CD4-positive, alpha-beta T cell treated with Interleukin-1 beta for 1 hour (primary cell): ENCODE measurements at regions not wholly inside any gene's neighbourhood (a gene's known extent, or its start where the extent isn't known, plus 50 kb on each side); places are given as distances from the start of the nearest gene placed in this dataset.
"Not testable (repeated sequence)": the region's sequence is repeated elsewhere in the genome, so short reads cannot be mapped to it uniquely, and the experiment has no call there.

Experiments used
- DNase-seq, 2 donors: peaks; one replicate each; pipeline ENCODE4 v3.0.0-alpha.2; 2020 to 2022

GRCh38 chr12:65740873-65741600, 83.2 kb upstream of the HMGA2 start:
- DNase-seq = peak; percentile 46 to 63

- no peak for DNase-seq
Observed at GRCh38 chr12:65741656-65742017, 82.6 kb upstream of the HMGA2 start.

- no peak for DNase-seq
Observed at GRCh38 chr12:65742018-65743010, 82.0 kb upstream of the HMGA2 start.

- DNase-seq = not testable (repeated sequence)
Observed at GRCh38 chr12:65744236-65744840, 79.9 kb upstream of the HMGA2 start.

GRCh38 chr12:65747338-65747737, 76.9 kb upstream of the HMGA2 start:
- no peak for DNase-seq

GRCh38 chr12:65748332-65748731, 76.0 kb upstream of the HMGA2 start:
- DNase-seq = no peak

- no peak for DNase-seq
Observed at GRCh38 chr12:65754290-65754689, 70.0 kb upstream of the HMGA2 start.

GRCh38 chr12:65754744-65755595, 69.3 kb upstream of the HMGA2 start:
- DNase-seq = no peak

- no peak for DNase-seq
Observed at GRCh38 chr12:65755596-65755978, 68.7 kb upstream of the HMGA2 start.

- DNase-seq = no peak
Observed at GRCh38 chr12:65756267-65756666, 68.0 kb upstream of the HMGA2 start.

- DNase-seq = no peak
Observed at GRCh38 chr12:65756956-65757511, 67.2 kb upstream of the HMGA2 start.

GRCh38 chr12:65758401-65758800, 65.9 kb upstream of the HMGA2 start:
- no peak for DNase-seq

GRCh38 chr12:65759735-65760134, 64.5 kb upstream of the HMGA2 start:
- DNase-seq = no peak

GRCh38 chr12:65761301-65761700, 63.0 kb upstream of the HMGA2 start:
- DNase-seq = no peak

GRCh38 chr12:65764325-65764724, 60.0 kb upstream of the HMGA2 start:
- no peak for DNase-seq

- no peak for DNase-seq
Observed at GRCh38 chr12:65765436-65765813, 58.9 kb upstream of the HMGA2 start.

GRCh38 chr12:65769880-65770279, 54.4 kb upstream of the HMGA2 start:
- no peak for DNase-seq
